Peyer's patch (tissue), 4 donors: ENCODE measurements at regions not wholly inside any gene's neighbourhood (a gene's known extent, or its start where the extent isn't known, plus 50 kb on each side); places are given as distances from the start of the nearest gene placed in this dataset.
"Not testable (repeated sequence)": the region's sequence is repeated elsewhere in the genome, so short reads cannot be mapped to it uniquely, and the experiment has no call there.

Source experiments
- CTCF ChIP-seq, 6 experiments: fragments of 450-650 bp in 4 of 6; fragments of 200-600 bp in 2 of 6; sonication (generic) in 1 of 6; IDR thresholded peaks; one replicate each; pipeline ENCODE4 v1.5.1; 2017 to 2019; ENCODE audit warnings: antibody characterized with exemption in 6 of 6, mild to moderate bottlenecking in 3 of 6, moderate library complexity in 1 of 6
- POLR2A ChIP-seq, 2 donors: fragments of 450-650 bp; IDR thresholded peaks; one replicate each; pipeline ENCODE4 v1.5.1; 2017; ENCODE audit warnings: antibody characterized with exemption in 2 of 2, mild to moderate bottlenecking in 2 of 2, moderate library complexity in 2 of 2

GRCh38 chr1:143423832-143424231, 548.0 kb downstream of the FAM72C start:
- TF ChIP-seq CTCF, POLR2A (IDR thresholded peaks at IDR 0.05): not testable (repeated sequence)
